ENCODE measurements at regions not wholly inside any gene's neighbourhood (a gene's known extent, or its start where the extent isn't known, plus 50 kb on each side); places are given as distances from the start of the nearest gene placed in this dataset.

DNA sequence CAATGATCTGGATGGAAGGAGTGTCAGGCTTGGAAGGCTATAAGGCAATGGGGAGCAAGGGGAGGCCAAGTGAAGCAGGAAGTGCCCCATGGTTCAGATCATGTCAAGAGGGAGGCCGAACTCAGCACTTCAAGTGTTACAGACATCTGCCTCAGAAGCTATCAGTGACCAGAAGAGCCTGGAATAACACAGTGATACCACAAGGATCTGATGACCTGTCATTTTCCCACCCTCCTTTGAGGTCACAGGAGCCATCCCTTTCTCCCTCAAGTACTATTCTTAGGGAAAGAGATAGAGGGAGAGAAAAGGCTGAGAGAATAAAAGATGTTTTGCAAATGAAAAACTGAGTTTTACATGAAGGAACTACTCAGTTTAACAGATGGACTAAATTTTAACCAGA lies 454.8 kb downstream of the CSNK1G3 start:
- TF ChIP-seq CTCF (conservative IDR thresholded peaks at IDR 0.05; ENCODE audit: control insufficient read depth, insufficient read depth, low read depth, low read length), result no peak
- no peak for DNase-seq (ENCODE audit: low read depth)
- H3K4me3 ChIP-seq (ENCODE audit: control insufficient read depth, low read depth, low read length), result no peak overlapping the region

GRCh38 chr5:123965626-123966025 lies 453.6 kb downstream of the CSNK1G3 start:
- H3K4me3 ChIP-seq (ENCODE audit: control insufficient read depth, low read depth, low read length), result no peak overlapping the region
- no peak for TF ChIP-seq CTCF (conservative IDR thresholded peaks at IDR 0.05; ENCODE audit: control insufficient read depth, insufficient read depth, low read depth, low read length)
- DNase-seq (ENCODE audit: low read depth), result no peak

- DNase-seq (ENCODE audit: low read depth), result no peak
- no peak for TF ChIP-seq CTCF (conservative IDR thresholded peaks at IDR 0.05; ENCODE audit: control insufficient read depth, insufficient read depth, low read depth, low read length)
- no peak overlapping the region for H3K4me3 ChIP-seq (ENCODE audit: control insufficient read depth, low read depth, low read length)
Observed at GRCh38 chr5:123964884-123965283, 452.9 kb downstream of the CSNK1G3 start.

DNA sequence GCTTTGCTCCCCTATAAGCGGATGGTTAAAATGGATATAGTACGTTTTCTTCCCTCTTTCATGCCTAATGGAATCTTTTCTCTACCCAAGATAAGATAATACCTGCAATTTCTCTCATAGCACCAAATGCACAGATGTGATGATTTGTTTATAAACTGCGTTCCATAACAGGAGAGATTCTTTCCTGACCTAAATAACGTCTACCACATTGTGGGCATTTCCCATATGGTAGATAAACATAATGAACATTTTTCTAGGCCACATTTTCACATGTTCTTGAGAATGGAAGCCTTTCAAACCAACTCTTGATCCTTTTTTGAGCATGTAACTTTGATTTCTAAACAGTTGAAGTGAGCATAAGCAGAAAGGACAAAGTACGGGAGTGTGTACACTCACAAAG lies 448.5 kb downstream of the CSNK1G3 start:
- no peak for DNase-seq (ENCODE audit: low read depth)
- no peak for TF ChIP-seq CTCF (conservative IDR thresholded peaks at IDR 0.05; ENCODE audit: control insufficient read depth, insufficient read depth, low read depth, low read length)
- H3K4me3 ChIP-seq (ENCODE audit: control insufficient read depth, low read depth, low read length), result no peak overlapping the region

DNA sequence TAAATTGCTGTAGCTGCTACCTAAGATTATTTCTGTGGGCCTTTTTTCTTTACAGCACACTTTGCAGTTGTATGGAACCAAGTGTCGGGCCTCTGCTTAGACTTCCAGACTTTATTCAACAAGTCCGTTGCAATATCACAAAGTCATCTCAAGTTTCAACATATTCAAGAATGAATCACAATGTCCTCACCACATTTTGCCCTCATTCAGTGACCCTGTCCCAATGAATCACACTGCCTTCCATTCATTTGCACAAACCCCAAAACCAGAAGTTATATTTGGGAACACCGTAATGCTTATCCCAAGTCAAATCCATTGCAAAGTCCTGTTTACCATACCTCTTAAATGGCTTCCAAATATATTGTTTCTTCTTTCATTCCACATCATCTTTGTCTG lies 439.6 kb downstream of the CSNK1G3 start:
- TF ChIP-seq CTCF (conservative IDR thresholded peaks at IDR 0.05; ENCODE audit: control insufficient read depth, insufficient read depth, low read depth, low read length), result no peak
- no peak overlapping the region for H3K4me3 ChIP-seq (ENCODE audit: control insufficient read depth, low read depth, low read length)
- DNase-seq (ENCODE audit: low read depth), result peak; percentile 98

DNA sequence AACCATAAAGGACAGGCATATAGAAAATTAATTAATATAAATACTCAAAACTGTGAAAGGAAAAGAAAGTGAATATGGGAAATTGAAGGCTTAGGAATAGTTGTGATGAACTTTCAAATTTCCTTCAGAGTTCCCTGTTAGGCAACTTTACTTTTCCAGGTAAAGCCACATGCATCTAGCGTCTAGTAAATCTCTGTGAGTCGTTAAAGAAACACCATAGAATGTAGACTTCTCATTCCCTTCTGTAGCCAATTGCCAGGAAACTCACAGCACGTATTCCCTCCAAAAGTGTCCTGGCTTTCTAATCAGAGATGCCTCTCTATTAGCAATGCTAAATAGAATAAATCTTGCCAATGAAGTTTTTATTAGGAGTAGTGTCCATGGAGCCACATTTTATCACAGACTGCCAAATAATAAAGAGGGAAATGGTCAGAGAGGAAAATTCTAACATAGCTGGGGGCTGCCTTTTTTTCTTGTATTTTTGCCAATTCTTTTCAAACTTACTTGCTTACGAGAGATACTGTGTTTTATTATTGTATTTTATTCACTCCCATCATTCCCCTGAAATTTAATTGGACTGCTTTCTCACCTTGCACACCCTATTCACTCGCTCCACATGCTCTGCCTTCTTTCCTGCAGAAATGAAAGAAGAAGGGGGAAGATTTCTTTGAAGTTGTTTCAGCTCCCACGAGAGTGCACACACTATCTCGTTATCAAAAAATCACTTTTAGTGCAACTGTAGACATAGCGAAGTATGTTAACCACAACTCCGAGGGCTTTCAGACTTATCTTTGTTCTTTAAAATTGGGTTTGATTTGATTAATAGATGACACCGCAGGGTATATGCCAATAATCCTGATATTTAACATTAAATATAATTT lies 439.0 kb downstream of the CSNK1G3 start:
- peak; percentile 38 for DNase-seq (ENCODE audit: low read depth)
- H3K4me3 ChIP-seq (ENCODE audit: control insufficient read depth, low read depth, low read length), result no peak overlapping the region

More for the DNA sequence above, 439.0 kb downstream of the CSNK1G3 start:
- TF ChIP-seq CTCF (conservative IDR thresholded peaks at IDR 0.05; ENCODE audit: control insufficient read depth, insufficient read depth, low read depth, low read length), result no peak

Measured in fibroblast of mammary gland (primary cell).